H1 (cell line): ENCODE measurements at regions not wholly inside any gene's neighbourhood (a gene's known extent, or its start where the extent isn't known, plus 50 kb on each side); places are given as distances from the start of the nearest gene placed in this dataset.

ENCODE experiments used
- CTCF ChIA-PET: fragments of 300-600 bp; sonication (Branson Sonifier 250); formaldehyde crosslinking; loops from one replicate; lab custom pipeline; 2021; ENCODE audit not compliant: partially characterized antibody; lab: Charles Lee
- POLR2A ChIA-PET: fragments of 300-600 bp; sonication (Branson Sonifier 250); formaldehyde crosslinking; loops from one replicate; lab custom pipeline; 2021; ENCODE audit warnings: inconsistent platforms; ENCODE audit not compliant: partially characterized antibody; lab: Charles Lee
- DNase-seq, 2 experiments: peaks; one replicate each; pipeline versions ENCODE4 v3.0.0 to v3.0.0-alpha.2; 2010 to 2022; ENCODE audit warnings: low spot score in 2 of 2, low read depth in 1 of 2, mixed read lengths in 1 of 2
- FAIRE-seq: peaks from 2 replicates; lab custom pipeline; 2011; peaks lifted over from hg19 to GRCh38; lab: Jason Lieb, UNC
- H2AFZ ChIP-seq: 2 replicates; pipeline ENCODE4 v1.8.1; 2012; ENCODE audit warnings: low read length, inconsistent platforms
- H2AK5ac ChIP-seq: 2 replicates; pipeline ENCODE4 v1.6.1; 2013; ENCODE audit warnings: low read depth, low read length
- H2BK120ac ChIP-seq: replicated peaks from 2 replicates; pipeline ENCODE3; 2013; ENCODE audit warnings: low read depth, low read length, inconsistent platforms
- H2BK12ac ChIP-seq: 2 replicates; pipeline ENCODE4 v1.6.1; 2013; ENCODE audit warnings: low read depth, low read length
- H2BK15ac ChIP-seq: 2 replicates; pipeline ENCODE4 v1.6.1; 2013; ENCODE audit warnings: low read length
- H2BK20ac ChIP-seq: 2 replicates; pipeline ENCODE4 v1.6.1; 2013; ENCODE audit warnings: low read length
- H2BK5ac ChIP-seq: 2 replicates; pipeline ENCODE4 v1.6.1; 2013; ENCODE audit warnings: low read depth, low read length
- H3K14ac ChIP-seq: 2 replicates; pipeline ENCODE4 v1.6.1; 2013; ENCODE audit warnings: inconsistent platforms; ENCODE audit not compliant: insufficient read length
- H3K18ac ChIP-seq: 2 replicates; pipeline ENCODE4 v1.6.1; 2013; ENCODE audit warnings: low read length; ENCODE audit errors: extremely low read depth
- H3K23ac ChIP-seq: 2 replicates; pipeline ENCODE4 v1.6.1; 2013; ENCODE audit warnings: inconsistent platforms; ENCODE audit not compliant: insufficient read length
- H3K23me2 ChIP-seq: 2 replicates; pipeline ENCODE4 v1.6.1; 2013; ENCODE audit warnings: low read depth, low read length
- H3K27ac ChIP-seq: 2 replicates; pipeline ENCODE4 v1.6.1; 2011; ENCODE audit warnings: low read depth, low read length, inconsistent platforms
- H3K27me3 ChIP-seq, 4 experiments: replicated peaks in 1 of 4; 1 replicate in 1 of 4; 2 replicates in 3 of 4; pipeline versions ENCODE4 v1.6.1 to v1.8.1; 2011 to 2013; ENCODE audit warnings: low read length in 3 of 4, mild to moderate bottlenecking in 3 of 4, inconsistent platforms in 2 of 4, mixed read lengths in 2 of 4, moderate library complexity in 1 of 4; ENCODE audit not compliant: control insufficient read depth in 3 of 4, insufficient read depth in 3 of 4; ENCODE audit errors: extremely low read depth in 1 of 4
- H3K36me3 ChIP-seq, 4 experiments: 2 replicates each; pipeline versions ENCODE4 v1.6.1 to v1.8.1; 2011 to 2013; ENCODE audit warnings: mild to moderate bottlenecking in 4 of 4, low read length in 3 of 4, moderate library complexity in 2 of 4, control low read depth in 1 of 4, inconsistent platforms in 1 of 4; ENCODE audit not compliant: insufficient read depth in 4 of 4, control insufficient read depth in 2 of 4
- H3K4ac ChIP-seq: replicated peaks from 2 replicates; pipeline ENCODE3; 2013; ENCODE audit warnings: low read length, low read depth, mixed read lengths, inconsistent platforms; ENCODE audit not compliant: insufficient read length
- H3K4me1 ChIP-seq, 4 experiments: replicated peaks in 1 of 4; 1 replicate in 1 of 4; 2 replicates in 3 of 4; pipeline versions ENCODE4 v1.6.1 to v1.8.1; 2011 to 2013; ENCODE audit warnings: low read length in 3 of 4, inconsistent platforms in 2 of 4, mixed read lengths in 1 of 4; ENCODE audit not compliant: insufficient read depth in 4 of 4, control insufficient read depth in 3 of 4
- H3K4me2 ChIP-seq, 2 experiments: 2 replicates each; pipeline versions ENCODE4 v1.6.1 to v1.8.1; 2011 to 2013; ENCODE audit warnings: low read depth in 2 of 2, low read length in 2 of 2, control low read depth in 1 of 2, inconsistent platforms in 1 of 2, mild to moderate bottlenecking in 1 of 2; ENCODE audit not compliant: insufficient read depth in 1 of 2
- H3K4me3 ChIP-seq, 4 experiments: fragments of 200-600, 300-600 bp in 1 of 4; sonication (generic), shearing (Covaris generic), sonication (Bioruptor Twin) in 1 of 4; 2 replicates each; pipeline versions ENCODE4 v1.5.1 to v1.8.1; 2011 to 2016; ENCODE audit warnings: low read length in 4 of 4, low read depth in 3 of 4, control low read depth in 2 of 4, inconsistent platforms in 2 of 4, mild to moderate bottlenecking in 2 of 4, mixed read lengths in 1 of 4, moderate library complexity in 1 of 4; ENCODE audit not compliant: insufficient read depth in 2 of 4; ENCODE audit errors: extremely low read depth in 1 of 4
- H3K56ac ChIP-seq: replicated peaks from 2 replicates; pipeline ENCODE3; 2013; ENCODE audit warnings: low read depth, mild to moderate bottlenecking, mixed read lengths, low read length, inconsistent platforms; ENCODE audit not compliant: insufficient read length
- H3K79me1 ChIP-seq: 2 replicates; pipeline ENCODE4 v1.6.1; 2013; ENCODE audit warnings: low read depth, low read length, control low read depth
- H3K79me2 ChIP-seq, 2 experiments: 2 replicates each; pipeline versions ENCODE4 v1.6.1 to v1.8.1; 2012 to 2013; ENCODE audit warnings: low read length in 2 of 2, mild to moderate bottlenecking in 2 of 2, inconsistent platforms in 1 of 2; ENCODE audit not compliant: insufficient read depth in 2 of 2, control insufficient read depth in 1 of 2
- H3K9ac ChIP-seq, 4 experiments: replicated peaks in 1 of 4; 1 replicate in 1 of 4; 2 replicates in 3 of 4; pipeline versions ENCODE4 v1.6.1 to v1.8.1; 2011 to 2013; ENCODE audit warnings: low read depth in 3 of 4, low read length in 3 of 4, control low read depth in 2 of 4, mild to moderate bottlenecking in 2 of 4, moderate library complexity in 2 of 4, inconsistent platforms in 1 of 4; ENCODE audit errors: extremely low read depth in 1 of 4
- H3K9me3 ChIP-seq, 2 experiments: 2 replicates each; pipeline versions ENCODE4 v1.6.1 to v1.8.1; 2012 to 2013; ENCODE audit warnings: mild to moderate bottlenecking in 2 of 2, moderate library complexity in 2 of 2, control low read depth in 1 of 2, inconsistent platforms in 1 of 2, low read depth in 1 of 2, low read length in 1 of 2, mixed read lengths in 1 of 2; ENCODE audit not compliant: insufficient read depth in 2 of 2
- H4K20me1 ChIP-seq, 2 experiments: replicated peaks in 1 of 2; 2 replicates each; pipeline versions ENCODE3 to v1.8.1; 2011 to 2013; ENCODE audit warnings: inconsistent platforms in 2 of 2, low read length in 2 of 2, mild to moderate bottlenecking in 1 of 2; ENCODE audit not compliant: insufficient read depth in 2 of 2, control insufficient read depth in 1 of 2
- H4K5ac ChIP-seq: 2 replicates; pipeline ENCODE4 v1.6.1; 2013; ENCODE audit warnings: low read length, low read depth, mixed read lengths, inconsistent platforms; ENCODE audit not compliant: insufficient read length
- H4K8ac ChIP-seq: 2 replicates; pipeline ENCODE4 v1.8.0; 2013; ENCODE audit warnings: mild to moderate bottlenecking, moderate library complexity, low read length, inconsistent platforms; ENCODE audit not compliant: insufficient read depth; ENCODE audit errors: extremely low read depth
- H4K91ac ChIP-seq: replicated peaks from 2 replicates; pipeline ENCODE3; 2013; ENCODE audit warnings: low read length, mixed read lengths, inconsistent platforms; ENCODE audit not compliant: insufficient read length
- WGBS, 2 experiments: shearing (Covaris generic) in 1 of 2; methylation state at CpG; one replicate each; pipeline versions ENCODE4 v1.1.6 to v1.1.7; 2013 to 2015; ENCODE audit warnings: low lambda C conversion rate in 2 of 2, mixed read lengths in 2 of 2, inconsistent platforms in 1 of 2, low coverage in 1 of 2, missing lambda C conversion rate in 1 of 2; ENCODE audit not compliant: insufficient replicate concordance in 2 of 2, insufficient coverage in 1 of 2, insufficient read length in 1 of 2; ENCODE audit errors: extremely low coverage in 1 of 2, missing lambda C conversion rate in 1 of 2; 5-methylcytosine and 5-hydroxymethylcytosine counted together

- H3K27me3 ChIP-seq: no peaks in the 10 kb centered on the region
Observed at GRCh38 chr2:201972621-201973255, 60.9 kb upstream of the FZD7 start.

More at GRCh38 chr2:201972621-201973255, 60.9 kb upstream of the FZD7 start:
- Histone ChIP-seq H4K91ac (peak overlapping the region; percentile 98), H3K4me1 (peaks cover 20 to 41% (median 33%) of the 10 kb centered on the region in 4 experiments), H3K4me2 (peak overlapping the region; percentile 65 to 76), H3K56ac (peak overlapping the region; percentile 92), H2BK15ac (peak overlapping the region; percentile 95; the same call in 1 of the 2 replicates), H3K79me2 (peaks cover 11 to 38% of the 10 kb centered on the region in 2 experiments), H3K9ac (peak overlapping the region in 3 of 4 experiments; percentile 3 to 55 (median 46); a peak in 5 of 7 replicates), H3K27ac (peak overlapping the region; percentile 77), H4K20me1 (no peaks in the 10 kb centered on the region), H3K9me3 (no peaks in the 10 kb centered on the region), H2AK5ac (peak overlapping the region; percentile 78), H3K23ac (no peak overlapping the region), H3K36me3 (peaks cover 0 to 30% (median 0%) of the 10 kb centered on the region in 4 experiments; a peak in 3 of 8 replicates), H3K4me3 (peak overlapping the region; percentile 29 to 53 (median 48)), H2AFZ (no peak overlapping the region), H3K4ac (peak overlapping the region; percentile 93), H3K79me1 (peaks cover 17% of the 10 kb centered on the region), H4K5ac (peak overlapping the region; percentile 89), H2BK20ac (peak overlapping the region; percentile 100), H2BK5ac (peak overlapping the region; percentile 96), H2BK12ac (peak overlapping the region; percentile 91), H3K14ac (no peak overlapping the region), H3K23me2 (peaks cover 12% of the 10 kb centered on the region), H2BK120ac (peak overlapping the region; percentile 98), H4K8ac (0 out of 2 replicates have a peak overlapping the region, but pooled peaks have one; percentile 82), H3K18ac (peak overlapping the region; percentile 100)
- POLR2A ChIA-PET: interaction anchor here (0.8 to 12.1 kb wide), 26 partner anchors 8 to 192 kb away, joined by 3 to 186 read pairs (median 4); partner anchors contain the start of gene ALS2
- 2% methylated on average over 10 of the region's 10 CpGs; no CpG with 5 or more reads in 1 of the 2 experiments for WGBS, 2 experiments
- FAIRE-seq: peak; percentile 92
- CTCF ChIA-PET: interaction anchor here (0.5 to 2.1 kb wide), 17 partner anchors 9 to 205 kb away, joined by 3 to 7 read pairs (median 3); no protein-coding TSS in a partner anchor
- peak; percentile 72 to 97 for DNase-seq
